ENCODE measurements at regions not wholly inside any gene's neighbourhood (a gene's known extent, or its start where the extent isn't known, plus 50 kb on each side); places are given as distances from the start of the nearest gene placed in this dataset.

DNA sequence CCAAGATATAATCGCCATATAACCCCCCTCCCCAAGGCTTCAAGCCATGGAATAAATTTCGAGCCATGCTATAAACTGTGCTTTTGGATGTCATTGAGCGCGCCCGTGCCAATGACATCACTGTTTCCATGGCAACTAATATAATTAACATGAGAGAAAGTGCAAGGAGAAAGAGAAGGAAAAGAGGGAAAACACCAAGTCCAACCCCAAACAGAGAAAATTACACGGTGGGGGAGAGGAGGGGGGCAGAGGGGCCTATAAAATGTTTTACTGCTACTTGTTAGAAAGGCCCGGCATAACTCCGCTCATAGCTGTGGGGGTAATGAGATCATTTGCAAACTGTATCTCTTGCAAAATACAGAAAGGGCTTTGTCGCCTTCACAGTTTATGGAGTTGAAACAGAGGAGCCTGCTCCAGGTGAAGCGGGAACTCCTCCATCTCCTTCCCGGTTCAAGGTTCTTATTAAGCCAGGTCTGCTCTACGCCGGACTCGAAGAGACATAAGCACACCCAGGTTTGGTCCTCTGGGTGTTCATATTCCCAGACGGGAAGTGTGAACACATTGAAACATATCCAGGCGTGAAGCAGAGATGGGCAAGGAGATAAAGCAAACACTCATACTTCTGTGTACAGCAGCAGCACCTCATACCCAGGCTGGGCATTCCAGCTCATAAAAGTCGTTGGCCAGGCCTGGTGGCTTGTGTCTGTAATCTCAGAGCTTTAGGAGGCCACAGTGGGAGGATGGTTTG lies 99.1 kb upstream of the MAP1LC3B2 start:
- DNase-seq, result no peak

DNA sequence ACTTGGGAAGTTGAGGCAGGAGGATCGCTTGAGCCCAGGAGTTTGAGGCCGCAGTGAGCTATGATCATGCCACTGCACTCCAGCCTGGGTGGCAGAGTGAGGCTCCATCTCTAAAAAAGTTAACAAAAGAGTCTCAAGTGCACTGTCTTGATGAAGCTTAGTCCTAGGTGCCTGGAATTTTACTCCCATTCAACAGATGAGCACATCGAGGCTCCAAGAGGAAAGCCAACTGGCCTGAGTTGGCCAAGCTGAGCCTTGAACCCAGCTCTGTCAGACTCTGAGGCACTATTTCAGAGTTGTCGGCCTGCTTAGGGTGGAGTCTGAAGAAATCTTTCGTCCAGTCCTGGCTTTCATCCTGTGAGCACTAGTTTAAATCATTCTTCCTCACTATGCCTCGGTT lies 98.1 kb upstream of the MAP1LC3B2 start:
- DNase-seq, result no peak

- DNase-seq, result no peak
Observed at GRCh38 chr12:116463366-116463765, 95.8 kb upstream of the MAP1LC3B2 start.

- no peak for DNase-seq
Observed at GRCh38 chr12:116465407-116465806, 93.8 kb upstream of the MAP1LC3B2 start.

DNA sequence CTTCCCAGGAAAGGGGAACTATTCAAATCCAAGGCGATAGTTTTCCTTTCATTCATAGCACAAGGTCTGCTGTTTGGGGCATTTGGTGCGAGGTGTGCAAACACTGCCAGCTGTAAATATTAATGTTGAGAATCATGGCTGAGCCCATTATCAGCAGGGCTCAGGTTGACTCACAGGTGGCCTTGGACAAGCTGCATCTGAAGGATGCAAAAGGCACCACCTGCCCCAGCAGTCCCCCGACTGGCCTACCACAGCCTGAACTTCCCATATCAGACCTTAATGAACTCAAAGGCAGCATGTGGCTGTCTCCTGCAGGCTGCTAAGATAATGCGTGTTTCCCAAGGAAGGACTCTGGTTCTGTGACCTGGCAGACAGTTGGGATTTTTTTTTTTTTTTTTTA lies 93.3 kb upstream of the MAP1LC3B2 start:
- DNase-seq, result no peak

GRCh38 chr12:116466536-116466935 lies 92.6 kb upstream of the MAP1LC3B2 start:
- no peak for DNase-seq

- no peak for DNase-seq
Observed at GRCh38 chr12:116469344-116469743, 89.8 kb upstream of the MAP1LC3B2 start.

- DNase-seq, result no peak
Observed at GRCh38 chr12:116471544-116471943, 87.6 kb upstream of the MAP1LC3B2 start.

DNA sequence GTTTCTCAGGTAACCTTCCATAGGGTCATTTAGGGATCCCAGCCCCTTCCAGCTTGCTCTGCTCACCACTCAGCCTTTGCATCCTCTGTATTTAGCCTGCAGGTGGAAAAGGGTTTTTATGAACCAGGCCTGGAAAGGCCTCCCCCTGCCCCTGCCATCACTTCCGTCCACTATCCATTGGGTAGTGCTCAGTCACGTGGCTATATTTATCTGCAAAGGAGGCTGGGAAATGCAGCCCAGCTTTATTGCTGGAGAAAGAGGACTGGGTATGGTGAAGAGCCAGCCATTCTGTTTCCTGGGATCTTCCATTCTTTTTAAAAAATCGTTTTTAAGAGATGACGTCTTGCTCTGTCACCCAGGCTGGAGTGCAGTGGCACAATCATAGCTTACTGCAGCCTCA lies 87.0 kb upstream of the MAP1LC3B2 start:
- no peak for DNase-seq

DNA sequence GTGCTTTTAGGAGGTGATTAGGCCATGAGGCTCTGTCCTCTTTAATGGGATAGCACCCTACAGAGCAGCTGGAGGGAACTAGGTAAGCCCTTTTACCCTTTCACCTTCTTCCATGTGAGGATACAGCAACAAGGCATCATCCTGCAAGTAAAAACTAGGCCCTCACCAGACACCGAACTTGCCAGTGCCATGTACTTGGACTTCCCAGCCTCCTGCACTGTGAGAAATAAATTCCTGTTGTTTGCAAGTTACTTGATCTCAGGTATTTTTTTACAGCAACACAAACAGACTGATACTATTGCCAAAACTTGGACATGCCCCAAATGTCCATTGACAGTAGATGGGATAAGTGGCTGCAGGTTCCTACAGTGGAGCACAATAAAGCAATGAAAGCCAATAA lies 85.8 kb upstream of the MAP1LC3B2 start:
- DNase-seq, result no peak

GRCh38 chr12:116474331-116474730 lies 84.8 kb upstream of the MAP1LC3B2 start:
- no peak for DNase-seq

DNA sequence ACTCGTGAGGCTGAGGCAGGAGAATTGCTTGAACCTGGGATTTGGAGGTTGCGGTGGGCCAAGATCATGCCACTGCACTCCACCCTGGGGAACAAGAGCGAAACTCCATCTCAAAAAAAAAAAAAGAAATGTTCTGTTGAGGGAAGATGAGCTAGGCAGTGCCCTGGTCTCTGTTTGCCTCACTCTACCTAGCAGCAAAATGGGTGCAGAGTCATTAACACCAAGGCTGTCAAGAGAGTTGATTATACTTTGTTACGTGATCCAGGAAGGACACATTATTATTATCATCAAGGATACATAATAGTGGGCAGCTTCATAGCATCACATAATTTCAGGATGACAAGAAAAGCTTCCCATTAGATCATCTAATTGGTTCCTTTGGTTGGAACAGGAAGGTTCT lies 84.3 kb upstream of the MAP1LC3B2 start:
- DNase-seq, result no peak

DNA sequence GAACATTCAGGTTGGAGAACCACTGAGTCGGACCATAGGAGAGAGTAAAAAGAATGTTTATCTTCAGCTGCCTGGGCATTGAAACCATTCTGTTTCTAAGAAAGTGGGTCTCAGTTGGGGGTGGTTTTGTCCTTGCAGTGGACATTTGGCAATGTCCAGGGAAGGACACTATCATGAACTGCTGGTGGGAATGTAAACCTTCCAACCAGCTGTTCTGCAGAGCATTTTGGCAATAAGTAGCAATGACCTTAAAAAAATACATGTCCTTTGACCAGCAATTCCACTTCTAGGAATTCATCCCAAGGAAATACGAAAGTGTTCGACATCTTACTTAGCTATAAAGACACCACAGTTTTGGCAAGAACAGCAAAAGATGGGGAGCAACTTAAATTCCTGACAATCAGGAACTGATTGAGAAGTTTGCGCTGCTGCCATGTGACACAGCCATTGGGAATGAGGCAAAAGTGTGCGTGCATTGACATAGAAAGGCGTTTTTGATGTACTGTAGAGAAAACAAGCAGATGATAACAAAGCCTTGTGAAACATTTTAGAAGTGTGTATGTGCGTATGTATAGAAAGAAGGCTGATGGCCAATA lies 82.9 kb upstream of the MAP1LC3B2 start:
- DNase-seq, result no peak

DNA sequence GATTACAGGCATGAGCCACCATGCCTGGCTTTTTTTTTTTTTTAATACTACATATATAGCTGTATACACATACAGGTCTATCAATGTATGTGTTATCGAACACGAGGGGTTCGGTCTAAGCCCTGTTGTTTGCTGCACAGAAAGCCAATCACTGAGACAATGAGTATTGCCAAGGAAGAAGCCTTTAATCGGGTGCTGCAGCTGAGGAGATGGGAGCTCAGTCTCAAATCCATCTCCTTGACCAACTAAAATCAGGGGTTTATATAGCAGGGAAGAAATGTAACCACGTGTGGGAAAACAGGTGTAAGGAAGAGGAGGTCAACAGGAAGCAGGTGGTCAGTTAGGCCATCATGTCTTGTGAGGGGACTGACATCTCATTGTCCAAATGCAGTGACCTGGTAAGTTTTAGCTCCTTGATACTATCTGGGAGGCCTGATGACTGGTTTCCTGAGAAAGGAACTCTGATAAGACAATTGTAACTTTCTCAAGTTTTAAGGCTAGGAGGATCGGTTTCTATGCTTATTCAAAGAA lies 80.9 kb upstream of the MAP1LC3B2 start:
- no peak for DNase-seq

DNA sequence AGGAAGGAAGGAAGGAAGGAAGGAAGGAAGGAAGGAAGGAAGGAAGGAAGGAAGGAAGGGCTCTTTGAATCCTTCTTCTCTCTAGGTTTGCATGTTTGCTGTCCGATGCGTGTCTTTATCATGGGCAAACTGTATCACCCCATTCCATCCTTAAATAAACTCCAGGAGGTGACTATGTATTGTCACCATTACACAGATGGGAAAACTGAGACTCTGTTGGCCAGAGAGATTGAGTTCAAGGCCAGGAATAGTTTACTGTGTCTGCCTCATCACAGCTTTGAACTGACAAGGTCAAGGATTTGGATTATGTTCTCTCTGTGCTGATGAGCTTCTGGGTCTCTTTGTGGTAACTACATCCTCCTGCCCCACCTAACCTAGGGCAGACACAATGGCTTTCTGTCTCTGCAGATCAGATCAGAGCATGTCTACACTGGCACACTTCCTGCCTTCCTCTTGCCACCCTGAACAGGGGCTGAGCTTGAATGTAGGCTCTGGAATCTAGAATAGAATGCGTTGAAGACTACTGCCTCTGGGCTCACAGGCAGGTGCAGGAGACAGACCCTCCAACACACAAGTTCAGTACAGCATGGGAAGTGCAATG lies 78.9 kb upstream of the MAP1LC3B2 start:
- DNase-seq, result no peak

DNA sequence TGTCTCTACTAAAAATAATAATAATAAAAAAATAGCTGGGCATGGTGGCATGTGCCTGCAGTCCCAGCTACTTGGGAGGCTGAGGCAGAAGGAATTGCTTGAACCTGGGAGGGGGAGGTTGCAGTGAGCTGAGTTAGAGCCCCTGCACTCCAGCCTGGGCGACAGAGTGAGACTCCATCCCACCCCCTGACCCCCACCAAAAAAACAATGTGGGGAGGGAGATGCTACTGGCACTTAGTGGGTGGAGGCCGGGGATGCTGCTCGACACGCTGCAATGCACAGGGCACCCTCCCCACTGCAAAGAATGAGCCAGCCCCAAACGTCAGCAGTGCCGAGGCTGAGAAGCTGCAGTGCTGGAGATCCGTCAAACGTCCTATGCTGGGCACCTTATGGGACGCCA lies 77.5 kb upstream of the MAP1LC3B2 start:
- no peak for DNase-seq

DNA sequence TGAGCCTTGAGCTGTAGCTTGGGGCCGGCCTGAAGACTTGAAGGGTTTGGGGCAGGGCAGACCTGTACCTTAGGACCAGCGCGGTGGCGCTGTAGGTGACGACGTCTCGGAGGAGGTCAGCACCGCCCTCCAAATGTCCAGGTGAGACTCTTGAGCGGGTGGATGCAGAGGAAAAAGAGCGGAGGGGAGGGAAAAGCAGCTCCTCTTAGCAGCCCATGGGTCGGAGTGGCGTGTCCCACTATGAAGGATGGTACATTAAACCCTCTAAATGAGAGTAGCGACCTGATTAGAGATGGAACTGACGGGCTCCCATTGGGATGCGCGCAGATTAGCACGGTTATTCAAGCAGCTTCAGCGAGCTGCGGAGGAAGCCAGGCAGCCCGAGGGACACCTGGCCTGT lies 77.0 kb upstream of the MAP1LC3B2 start:
- DNase-seq, result no peak

GRCh38 chr12:116482859-116483258 lies 76.3 kb upstream of the MAP1LC3B2 start:
- no peak for DNase-seq

DNA sequence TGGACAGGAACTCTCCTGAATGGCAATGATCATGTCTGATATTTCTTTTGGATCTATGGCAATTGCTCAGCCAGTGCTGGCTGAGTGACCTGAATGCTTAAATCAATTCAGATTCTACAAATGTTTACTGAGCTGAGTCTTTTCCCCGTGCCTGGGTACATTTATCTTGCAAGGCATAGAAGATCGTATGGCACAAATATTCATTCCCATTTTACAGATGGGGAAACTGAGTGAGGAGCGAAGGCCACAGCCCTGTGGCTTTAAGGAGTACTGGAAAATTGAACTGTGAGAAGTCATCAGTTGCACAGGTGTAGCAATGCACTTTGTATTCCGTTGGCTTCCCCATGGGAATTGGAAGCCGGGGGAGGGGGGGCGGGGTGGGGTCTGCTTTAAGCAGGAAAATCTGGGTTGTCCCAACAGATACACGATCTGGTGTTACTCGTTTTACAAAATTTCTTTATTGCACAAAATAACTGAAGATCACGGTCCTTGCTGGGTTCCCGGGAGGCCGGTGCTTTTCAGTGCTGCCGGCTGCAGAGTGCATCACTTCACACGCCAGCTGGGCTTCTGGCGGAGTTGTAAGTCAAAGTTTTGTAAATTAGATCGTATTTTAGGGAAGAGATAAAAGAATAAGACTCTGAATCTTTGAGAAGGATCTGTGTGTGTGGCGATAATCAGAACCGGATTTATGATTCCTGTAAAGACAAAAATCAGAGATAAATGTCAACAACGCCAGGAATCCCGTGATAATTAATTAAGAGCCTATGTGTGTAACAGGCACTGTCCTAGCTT lies 75.0 kb upstream of the MAP1LC3B2 start:
- no peak for DNase-seq

DNA sequence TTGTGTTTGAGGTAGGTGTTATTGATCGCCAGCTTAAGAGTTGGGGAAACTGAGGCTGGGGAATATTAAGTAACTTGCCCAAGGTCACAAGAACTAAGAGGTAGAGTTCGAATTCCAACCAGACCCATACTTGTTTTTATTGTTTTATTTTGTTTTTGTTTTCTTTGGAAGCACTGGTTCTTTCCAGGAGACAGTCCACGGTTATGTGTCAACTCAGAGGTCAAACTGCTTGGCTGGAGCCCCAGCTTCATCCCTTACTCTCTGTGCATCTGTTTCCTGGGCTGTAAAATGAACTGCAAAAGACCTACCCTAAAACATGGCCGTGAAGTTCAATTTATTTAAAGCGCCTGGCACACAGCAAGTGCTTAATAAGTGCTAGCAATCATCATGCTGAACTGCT lies 74.4 kb upstream of the MAP1LC3B2 start:
- DNase-seq, result no peak

GRCh38 chr12:116489116-116489515 lies 70.1 kb upstream of the MAP1LC3B2 start:
- DNase-seq, result no peak

DNA sequence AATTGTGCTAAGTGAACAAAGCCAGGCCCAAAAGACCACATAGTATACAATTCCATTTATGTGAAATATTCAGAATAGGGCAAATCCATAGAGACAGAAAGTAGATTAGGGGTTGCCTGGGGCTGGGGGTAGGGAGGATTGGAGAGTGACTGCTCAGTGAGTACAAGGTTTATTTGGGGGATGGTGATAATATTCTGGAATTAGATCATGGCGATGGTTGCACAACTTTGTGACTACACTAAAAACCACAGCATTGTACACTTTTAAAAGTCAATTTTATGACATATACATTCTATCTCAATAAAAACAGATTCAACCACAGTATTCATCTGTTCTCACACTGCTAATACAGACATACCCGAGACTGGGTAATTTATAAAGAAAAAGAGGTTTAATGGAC lies 68.7 kb upstream of the MAP1LC3B2 start:
- no peak for DNase-seq

DNA sequence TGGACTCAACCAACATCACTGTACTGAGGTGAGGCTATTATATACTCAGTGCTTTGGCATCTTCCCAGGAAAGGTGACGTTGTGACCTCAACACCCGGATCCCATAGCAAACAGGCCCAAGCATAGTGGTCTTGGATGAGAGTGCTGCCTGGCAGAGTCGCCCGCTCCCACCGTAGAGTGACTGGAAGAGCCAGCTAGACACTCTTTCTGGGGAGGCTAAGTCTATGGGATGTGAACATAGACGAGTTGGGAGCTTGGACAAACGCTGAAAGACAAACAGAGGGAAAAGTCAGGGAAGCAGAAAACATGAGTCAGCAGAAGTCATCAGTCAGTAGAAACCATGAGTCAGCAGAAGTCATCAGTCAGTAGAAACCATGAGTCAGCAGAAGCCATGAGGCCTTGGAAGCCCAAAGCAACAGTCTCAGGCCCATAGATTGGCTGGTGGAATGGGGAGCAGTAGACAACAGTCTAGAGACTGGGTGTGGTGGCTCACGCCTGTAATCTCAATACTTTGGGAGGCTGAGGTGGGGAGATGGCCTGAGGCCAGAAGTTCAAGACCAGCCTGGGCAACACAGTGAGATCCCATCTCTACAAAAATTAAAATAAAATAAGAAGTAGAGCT lies 66.4 kb upstream of the MAP1LC3B2 start:
- DNase-seq, result no peak
